Smooth muscle cell (in vitro differentiated cells): ENCODE measurements at regions not wholly inside any gene's neighbourhood (a gene's known extent, or its start where the extent isn't known, plus 50 kb on each side); places are given as distances from the start of the nearest gene placed in this dataset.

Experiments
- DNase-seq: peaks from one replicate; lab custom pipeline; 2025; ENCODE audit not compliant: unreplicated experiment; lab: John Stamatoyannopoulos, UW
- H2AFZ ChIP-seq: fragments of 200-600 bp; sonication (generic); 2 replicates; pipeline ENCODE4 v1.6.0; 2016; ENCODE audit warnings: antibody characterized with exemption, low read depth, mild to moderate bottlenecking
- H3F3A ChIP-seq: fragments of 200-600 bp; sonication (generic); 2 replicates; pipeline ENCODE4 v1.6.0; 2017; ENCODE audit warnings: antibody characterized with exemption, low read depth
- H3K27ac ChIP-seq: fragments of 200-600 bp; sonication (generic); 2 replicates; pipeline ENCODE4 v1.5.1; 2016; ENCODE audit warnings: low read depth, mild to moderate bottlenecking
- H3K27me3 ChIP-seq: fragments of 200-600 bp; sonication (generic); 2 replicates; pipeline ENCODE4 v1.6.1; 2016; ENCODE audit warnings: low read depth, mild to moderate bottlenecking
- H3K36me3 ChIP-seq: fragments of 200-600 bp; sonication (generic); 2 replicates; pipeline ENCODE4 v1.5.1; 2016; ENCODE audit warnings: low read depth
- H3K4me1 ChIP-seq: fragments of 200-600 bp; sonication (generic); 2 replicates; pipeline ENCODE4 v1.5.1; 2016; ENCODE audit warnings: low read depth
- H3K4me2 ChIP-seq: fragments of 200-600 bp; sonication (generic); 2 replicates; pipeline ENCODE4 v1.6.0; 2016; ENCODE audit warnings: mild to moderate bottlenecking
- H3K4me3 ChIP-seq: fragments of 200-600 bp; sonication (generic); 2 replicates; pipeline ENCODE4 v1.5.1; 2016; ENCODE audit warnings: mild to moderate bottlenecking
- H3K79me2 ChIP-seq: fragments of 200-600 bp; sonication (generic); 2 replicates; pipeline ENCODE4 v1.6.0; 2016; ENCODE audit warnings: low read depth, mild to moderate bottlenecking
- H3K9ac ChIP-seq: fragments of 200-600 bp; sonication (generic); 2 replicates; pipeline ENCODE4 v1.6.0; 2016; ENCODE audit warnings: low read depth
- H3K9me3 ChIP-seq: fragments of 200-600 bp; sonication (generic); replicated peaks from 2 replicates; pipeline ENCODE4 v1.5.1; 2016; ENCODE audit warnings: low read depth
- H4K20me1 ChIP-seq: fragments of 200-600 bp; sonication (generic); 2 replicates; pipeline ENCODE4 v1.6.0; 2016; ENCODE audit warnings: low read depth
- CTCF ChIP-seq: fragments of 200-600 bp; sonication (generic); IDR thresholded peaks from 2 replicates; pipeline ENCODE4 v1.5.1; 2017; ENCODE audit warnings: borderline replicate concordance, mild to moderate bottlenecking, antibody characterized with exemption; ENCODE audit not compliant: insufficient read depth, poor library complexity, severe bottlenecking
- WGBS: methylation state at CpG from one replicate; pipeline ENCODE4 v1.1.7; 2016; ENCODE audit warnings: low lambda C conversion rate; 5-methylcytosine and 5-hydroxymethylcytosine counted together

- no peaks in the 10 kb centered on the region for H3K36me3 ChIP-seq
- TF ChIP-seq CTCF, result no peak
- H2AFZ ChIP-seq, result no peak overlapping the region
- no peak overlapping the region for H3K4me3 ChIP-seq
- DNase-seq, result no peak
- no peaks in the 10 kb centered on the region for H3K27me3 ChIP-seq
- no peaks in the 10 kb centered on the region for H3K4me1 ChIP-seq
- no peaks in the 10 kb centered on the region for H3K79me2 ChIP-seq
- H4K20me1 ChIP-seq, result no peaks in the 10 kb centered on the region
- no peak overlapping the region for H3K9ac ChIP-seq
- no peaks in the 10 kb centered on the region for H3K9me3 ChIP-seq
- 93% methylated on average over 3 of the region's 3 CpGs for WGBS
- H3K27ac ChIP-seq, result no peak overlapping the region
- H3K4me2 ChIP-seq, result no peak overlapping the region
- H3F3A ChIP-seq, result no peaks in the 10 kb centered on the region
Observed at GRCh38 chr3:178043084-178043483, 493.2 kb upstream of the KCNMB2 start.

GRCh38 chr3:178044320-178044719 is 491.9 kb upstream of the KCNMB2 start:
- Histone ChIP-seq H3K4me1 (no peaks in the 10 kb centered on the region), H3K9ac (no peak overlapping the region), H2AFZ (no peak overlapping the region), H3K4me3 (no peak overlapping the region), H3K36me3 (no peaks in the 10 kb centered on the region), H3F3A (no peaks in the 10 kb centered on the region), H3K27ac (no peak overlapping the region), H3K79me2 (no peaks in the 10 kb centered on the region), H4K20me1 (no peaks in the 10 kb centered on the region), H3K9me3 (no peaks in the 10 kb centered on the region), H3K27me3 (no peaks in the 10 kb centered on the region), H3K4me2 (no peak overlapping the region)
- TF ChIP-seq CTCF, result no peak
- DNase-seq, result no peak
- WGBS, result 91% methylated on average over 2 of the region's 2 CpGs

- Histone ChIP-seq H3K4me1 (no peaks in the 10 kb centered on the region), H3K9me3 (no peaks in the 10 kb centered on the region), H3K36me3 (no peaks in the 10 kb centered on the region), H3K4me2 (no peak overlapping the region), H3K27ac (no peak overlapping the region), H3K4me3 (no peak overlapping the region), H2AFZ (no peak overlapping the region), H3K27me3 (no peaks in the 10 kb centered on the region), H4K20me1 (no peaks in the 10 kb centered on the region), H3K9ac (no peak overlapping the region), H3F3A (no peaks in the 10 kb centered on the region), H3K79me2 (no peaks in the 10 kb centered on the region)
- no peak for TF ChIP-seq CTCF
- no peak for DNase-seq
- 86% methylated on average over 3 of the region's 3 CpGs for WGBS
Observed at GRCh38 chr3:178047496-178047895, 488.7 kb upstream of the KCNMB2 start.

- H3K4me3 ChIP-seq, result no peak overlapping the region
- no peaks in the 10 kb centered on the region for H3K36me3 ChIP-seq
- no peak overlapping the region for H3K4me2 ChIP-seq
- H3K9ac ChIP-seq, result no peak overlapping the region
- H2AFZ ChIP-seq, result no peak overlapping the region
- 55% methylated on average over 3 of the region's 3 CpGs for WGBS
- no peaks in the 10 kb centered on the region for H4K20me1 ChIP-seq
- no peaks in the 10 kb centered on the region for H3K9me3 ChIP-seq
- no peaks in the 10 kb centered on the region for H3K79me2 ChIP-seq
- H3K27ac ChIP-seq, result no peak overlapping the region
- no peaks in the 10 kb centered on the region for H3K27me3 ChIP-seq
- no peak for DNase-seq
- no peaks in the 10 kb centered on the region for H3K4me1 ChIP-seq
- H3F3A ChIP-seq, result no peaks in the 10 kb centered on the region
- no peak for TF ChIP-seq CTCF
Observed at GRCh38 chr3:178048768-178049167, 487.5 kb upstream of the KCNMB2 start.
